GM23338 (cell line): ENCODE measurements at regions not wholly inside any gene's neighbourhood (a gene's known extent, or its start where the extent isn't known, plus 50 kb on each side); places are given as distances from the start of the nearest gene placed in this dataset.

Source experiments
- CREB1 ChIP-seq: fragments of 250-450 bp; sonication (Bioruptor Pico); IDR thresholded peaks from 2 replicates; pipeline ENCODE4 v1.5.0; 2020; ENCODE audit warnings: low read depth, mild to moderate bottlenecking, moderate library complexity
- EZH2phosphoT487 ChIP-seq: fragments of 200-600 bp; sonication (generic); IDR thresholded peaks from one replicate; pipeline ENCODE4 v1.8.1; 2018; ENCODE audit warnings: antibody characterized with exemption; ENCODE audit not compliant: unreplicated experiment
- JUNB ChIP-seq: IDR thresholded peaks from one replicate; pipeline ENCODE4 v1.6.1; 2016; ENCODE audit warnings: antibody characterized with exemption; ENCODE audit not compliant: unreplicated experiment
- POLR2AphosphoS5 ChIP-seq: IDR thresholded peaks from 2 replicates; pipeline ENCODE4 v1.6.1; 2016; ENCODE audit warnings: antibody characterized with exemption, low read depth
- REST ChIP-seq: IDR thresholded peaks from one replicate; pipeline ENCODE4 v1.6.1; 2018; ENCODE audit warnings: antibody characterized with exemption; ENCODE audit not compliant: unreplicated experiment
- ZNF114 ChIP-seq: fragments of 250-450 bp; sonication (Bioruptor Pico); IDR thresholded peaks from 2 replicates; pipeline ENCODE4 v1.5.0; 2020; ENCODE audit warnings: mild to moderate bottlenecking, moderate library complexity
- ZNF331 ChIP-seq: fragments of 250-450 bp; sonication (Bioruptor Pico); IDR thresholded peaks from 2 replicates; pipeline ENCODE4 v1.5.0; 2020; ENCODE audit warnings: low read depth, mild to moderate bottlenecking, moderate library complexity
- ZNF462 ChIP-seq: fragments of 250-450 bp; sonication (Bioruptor Pico); IDR thresholded peaks from 2 replicates; pipeline ENCODE4 v1.5.0; 2020; ENCODE audit warnings: mild to moderate bottlenecking, moderate library complexity

- TF ChIP-seq ZNF462 (no peak), POLR2AphosphoS5 (no peak), JUNB (no peak), ZNF114 (CRISPR knock-in tag) (no peak), ZNF331 (CRISPR knock-in tag) (no peak), EZH2phosphoT487 (no peak), CREB1 (no peak), REST (no peak)
These were observed 89.3 kb upstream of the ATL2 start (continued) for GRCh38 chr2:38466409-38466808.
